ENCODE measurements at regions not wholly inside any gene's neighbourhood (a gene's known extent, or its start where the extent isn't known, plus 50 kb on each side); places are given as distances from the start of the nearest gene placed in this dataset.

DNA sequence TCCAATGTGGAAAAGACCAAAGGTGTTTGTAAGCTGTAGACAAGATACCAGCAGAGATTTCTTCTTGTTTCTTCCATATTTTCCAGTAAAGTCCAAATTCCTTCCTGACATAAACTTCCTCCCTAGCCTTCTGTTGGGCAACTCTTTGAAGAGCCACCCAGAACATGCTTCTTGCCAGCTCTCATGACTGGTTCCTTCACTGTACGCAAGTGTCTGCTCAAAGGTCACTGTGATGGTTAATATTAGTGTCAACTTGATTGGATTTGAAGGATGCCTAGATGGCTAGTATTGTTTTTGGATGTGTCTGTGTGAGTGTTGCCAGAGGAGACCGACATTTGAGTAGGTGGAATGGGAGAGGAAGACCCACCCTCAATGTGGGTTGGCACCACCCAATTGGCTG lies 416.6 kb upstream of the RUNX1 start:
- Mint-ChIP-seq H3K4me3 (no peak overlapping the region), H3K9me3 (peaks cover 8 to 19% (median 12%) of the 10 kb centered on the region in 7 donors), H3K27me3 (ENCODE audit: low read depth in 3 of 3) (peaks cover 0 to 3% (median 1%) of the 10 kb centered on the region in 3 donors), H3K36me3 (no peaks in the 10 kb centered on the region), H3K27ac (no peak overlapping the region), H3K4me1 (peaks cover 10% of the 10 kb centered on the region)
- Histone ChIP-seq H3K27ac (ENCODE audit: low read depth in 1 of 2, low read length in 2 of 2) (no peak overlapping the region), H3K79me2 (ENCODE audit: insufficient read depth, low read length) (no peaks in the 10 kb centered on the region), H3K36me3 (replicated peaks in 1 of 2; ENCODE audit: control insufficient read depth in 1 of 2, insufficient read depth in 2 of 2, low read length in 2 of 2) (no peaks in the 10 kb centered on the region), H2AFZ (ENCODE audit: insufficient read depth, low read depth, low read length, poor library complexity, severe bottlenecking) (no peak overlapping the region), H3K9ac (ENCODE audit: insufficient read depth, low read length, poor library complexity, severe bottlenecking) (no peak overlapping the region), H3K27me3 (ENCODE audit: control insufficient read depth in 2 of 2, insufficient read depth in 2 of 2, low read length in 2 of 2) (no peaks in the 10 kb centered on the region), H3K4me3 (replicated peaks in 1 of 3; ENCODE audit: low read depth in 2 of 3, low read length in 3 of 3) (no peak overlapping the region), H4K20me1 (ENCODE audit: insufficient read depth, low read length) (no peaks in the 10 kb centered on the region), H3K4me2 (replicated peaks; ENCODE audit: extremely low read depth, low read length, poor library complexity, severe bottlenecking) (no peak overlapping the region), H3K9me3 (replicated peaks in 1 of 2; ENCODE audit: control insufficient read depth in 1 of 2, insufficient read depth in 1 of 2, low read length in 2 of 2) (peaks cover 0 to 6% of the 10 kb centered on the region in 2 donors), H3K4me1 (ENCODE audit: control insufficient read depth in 1 of 2, insufficient read depth in 2 of 2, low read length in 2 of 2) (peaks cover 5 to 9% of the 10 kb centered on the region in 2 donors)
- intact Hi-C loops (cut with micrococcal nuclease) = no loop called here
- TF ChIP-seq, protein P1, sequence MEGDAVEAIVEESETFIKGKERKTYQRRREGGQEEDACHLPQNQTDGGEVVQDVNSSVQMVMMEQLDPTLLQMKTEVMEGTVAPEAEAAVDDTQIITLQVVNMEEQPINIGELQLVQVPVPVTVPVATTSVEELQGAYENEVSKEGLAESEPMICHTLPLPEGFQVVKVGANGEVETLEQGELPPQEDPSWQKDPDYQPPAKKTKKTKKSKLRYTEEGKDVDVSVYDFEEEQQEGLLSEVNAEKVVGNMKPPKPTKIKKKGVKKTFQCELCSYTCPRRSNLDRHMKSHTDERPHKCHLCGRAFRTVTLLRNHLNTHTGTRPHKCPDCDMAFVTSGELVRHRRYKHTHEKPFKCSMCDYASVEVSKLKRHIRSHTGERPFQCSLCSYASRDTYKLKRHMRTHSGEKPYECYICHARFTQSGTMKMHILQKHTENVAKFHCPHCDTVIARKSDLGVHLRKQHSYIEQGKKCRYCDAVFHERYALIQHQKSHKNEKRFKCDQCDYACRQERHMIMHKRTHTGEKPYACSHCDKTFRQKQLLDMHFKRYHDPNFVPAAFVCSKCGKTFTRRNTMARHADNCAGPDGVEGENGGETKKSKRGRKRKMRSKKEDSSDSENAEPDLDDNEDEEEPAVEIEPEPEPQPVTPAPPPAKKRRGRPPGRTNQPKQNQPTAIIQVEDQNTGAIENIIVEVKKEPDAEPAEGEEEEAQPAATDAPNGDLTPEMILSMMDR (IDR thresholded peaks at IDR 0.05) = no peak
- DNase-seq = no peak
- 100% methylated on average over 2 of the region's 2 CpGs for whole genome bisulfite sequencing (ENCODE audit: insufficient coverage)

DNA sequence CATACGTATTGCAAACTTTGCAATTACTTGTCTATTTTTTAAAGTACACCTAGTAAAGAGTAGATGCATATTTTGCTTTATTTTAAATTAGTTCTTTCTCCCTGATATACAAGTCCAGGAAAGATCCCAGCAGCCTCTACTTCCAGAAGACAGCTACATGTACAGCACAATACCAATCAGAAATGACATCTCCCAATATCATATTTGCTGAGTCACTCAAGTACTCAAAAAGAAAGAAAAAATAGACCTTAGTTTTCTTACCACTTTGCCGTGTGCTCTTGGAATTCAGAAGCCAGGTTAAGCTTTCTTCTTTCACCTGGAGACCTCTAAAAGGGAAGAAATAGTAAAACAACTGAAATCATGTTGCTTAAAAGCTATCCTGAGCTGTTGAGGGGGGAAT lies 412.6 kb upstream of the RUNX1 start:
- Histone ChIP-seq H3K9ac (ENCODE audit: insufficient read depth, low read length, poor library complexity, severe bottlenecking) (no peak overlapping the region), H3K4me3 (replicated peaks in 1 of 3; ENCODE audit: low read depth in 2 of 3, low read length in 3 of 3) (no peak overlapping the region), H3K27ac (ENCODE audit: low read depth in 1 of 2, low read length in 2 of 2) (no peak overlapping the region), H3K36me3 (replicated peaks in 1 of 2; ENCODE audit: control insufficient read depth in 1 of 2, insufficient read depth in 2 of 2, low read length in 2 of 2) (no peaks in the 10 kb centered on the region), H3K9me3 (replicated peaks in 1 of 2; ENCODE audit: control insufficient read depth in 1 of 2, insufficient read depth in 1 of 2, low read length in 2 of 2) (peaks cover 0 to 6% of the 10 kb centered on the region in 2 donors), H3K79me2 (ENCODE audit: insufficient read depth, low read length) (no peaks in the 10 kb centered on the region), H4K20me1 (ENCODE audit: insufficient read depth, low read length) (no peaks in the 10 kb centered on the region), H3K4me1 (ENCODE audit: control insufficient read depth in 1 of 2, insufficient read depth in 2 of 2, low read length in 2 of 2) (peaks cover 5 to 9% of the 10 kb centered on the region in 2 donors), H3K27me3 (ENCODE audit: control insufficient read depth in 2 of 2, insufficient read depth in 2 of 2, low read length in 2 of 2) (no peaks in the 10 kb centered on the region), H3K4me2 (replicated peaks; ENCODE audit: extremely low read depth, low read length, poor library complexity, severe bottlenecking) (peak overlapping the region; percentile 30), H2AFZ (ENCODE audit: insufficient read depth, low read depth, low read length, poor library complexity, severe bottlenecking) (peak overlapping the region; percentile 29)
- no peak overlapping the region for H3K27ac Mint-ChIP-seq
- H3K4me3 Mint-ChIP-seq = no peak overlapping the region
- no peaks in the 10 kb centered on the region for H3K36me3 Mint-ChIP-seq
- H3K27me3 Mint-ChIP-seq (ENCODE audit: low read depth in 3 of 3) = peaks cover 0 to 3% (median 0%) of the 10 kb centered on the region in 3 donors
- DNase-seq = no peak
- intact Hi-C loops (cut with micrococcal nuclease) = no loop called here
- peaks cover 10% of the 10 kb centered on the region for H3K4me1 Mint-ChIP-seq
- TF ChIP-seq, protein P1 (IDR thresholded peaks at IDR 0.05) = no peak
- no CpG with 5 or more reads among the region's 2 CpGs for WGBS (ENCODE audit: insufficient coverage)
- peaks cover 4 to 18% (median 10%) of the 10 kb centered on the region in 7 donors for H3K9me3 Mint-ChIP-seq

Data from CD14-positive monocyte (primary cell).